ENCODE measurements at regions not wholly inside any gene's neighbourhood (a gene's known extent, or its start where the extent isn't known, plus 50 kb on each side); places are given as distances from the start of the nearest gene placed in this dataset.
"Not testable (repeated sequence)": the region's sequence is repeated elsewhere in the genome, so short reads cannot be mapped to it uniquely, and the experiment has no call there.

- DNase-seq (ENCODE audit: low read depth) = no peak
Measured at GRCh38 chr4:141346144-141346543, 125.4 kb downstream of the ZNF330 start.

- DNase-seq (ENCODE audit: low read depth) = no peak
Measured at GRCh38 chr4:141347684-141348083, 127.0 kb downstream of the ZNF330 start.

- DNase-seq (ENCODE audit: low read depth) = no peak
Measured at GRCh38 chr4:141348125-141348524, 127.4 kb downstream of the ZNF330 start.

- no peak for DNase-seq (ENCODE audit: low read depth)
Measured at GRCh38 chr4:141348573-141348972, 127.9 kb downstream of the ZNF330 start.

GRCh38 chr4:141349236-141349635 lies 128.5 kb downstream of the ZNF330 start:
- DNase-seq (ENCODE audit: low read depth) = no peak

- DNase-seq (ENCODE audit: low read depth) = no peak
Measured at GRCh38 chr4:141350122-141350905, 129.6 kb downstream of the ZNF330 start.

- no peak for DNase-seq (ENCODE audit: low read depth)
Measured at GRCh38 chr4:141352331-141352730, 131.6 kb downstream of the ZNF330 start.

GRCh38 chr4:141352909-141353525 lies 132.3 kb downstream of the ZNF330 start:
- DNase-seq (ENCODE audit: low read depth) = no peak

GRCh38 chr4:141356321-141356962 lies 135.7 kb downstream of the ZNF330 start:
- no peak for DNase-seq (ENCODE audit: low read depth)

GRCh38 chr4:141356963-141357335 lies 136.3 kb downstream of the ZNF330 start:
- no peak for DNase-seq (ENCODE audit: low read depth)

- not testable (repeated sequence) for DNase-seq (ENCODE audit: low read depth)
Measured at GRCh38 chr4:141368241-141368640, 147.5 kb downstream of the ZNF330 start.

GRCh38 chr4:141371206-141371605 lies 150.5 kb downstream of the ZNF330 start:
- no peak for DNase-seq (ENCODE audit: low read depth)

GRCh38 chr4:141375855-141376254 lies 155.2 kb downstream of the ZNF330 start:
- DNase-seq (ENCODE audit: low read depth) = no peak

- DNase-seq (ENCODE audit: low read depth) = no peak
Measured at GRCh38 chr4:141376769-141377168, 156.1 kb downstream of the ZNF330 start.

- DNase-seq (ENCODE audit: low read depth) = no peak
Measured at GRCh38 chr4:141387299-141387698, 166.6 kb downstream of the ZNF330 start.

GRCh38 chr4:141388481-141388880 lies 167.8 kb downstream of the ZNF330 start:
- no peak for DNase-seq (ENCODE audit: low read depth)

GRCh38 chr4:141389649-141390048 lies 169.0 kb downstream of the ZNF330 start:
- DNase-seq (ENCODE audit: low read depth) = no peak

GRCh38 chr4:141390571-141390970 lies 169.9 kb downstream of the ZNF330 start:
- DNase-seq (ENCODE audit: low read depth) = no peak

- no peak for DNase-seq (ENCODE audit: low read depth)
Measured at GRCh38 chr4:141391293-141391692, 170.6 kb downstream of the ZNF330 start.

GRCh38 chr4:141391771-141392170 lies 171.1 kb downstream of the ZNF330 start:
- DNase-seq (ENCODE audit: low read depth) = no peak

- no peak for DNase-seq (ENCODE audit: low read depth)
Measured at GRCh38 chr4:141395246-141395830, 174.6 kb downstream of the ZNF330 start.

GRCh38 chr4:141395919-141396318 lies 175.2 kb downstream of the ZNF330 start:
- DNase-seq (ENCODE audit: low read depth) = no peak

GRCh38 chr4:141402712-141403111 lies 182.0 kb downstream of the ZNF330 start:
- DNase-seq (ENCODE audit: low read depth) = no peak
